HepG2 (cell line): ENCODE measurements at regions not wholly inside any gene's neighbourhood (a gene's known extent, or its start where the extent isn't known, plus 50 kb on each side); places are given as distances from the start of the nearest gene placed in this dataset.
A peak's percentile ranks its signal among the peaks of the same experiment; 100 is the strongest.

Experiments used
- ATAC-seq: fragments of 200-7000 bp; cut with Tn5 transposase; 3 replicates; pipeline ENCODE4 v1.9.1; 2020; ENCODE audit warnings: mild to moderate bottlenecking, moderate library complexity
- BruUV-seq: library from RNA; stranded (reverse); fragments of 400-500 nt; replicated peaks from 2 replicates; lab custom pipeline; 2021; lab: Mats Ljungman, UMichigan
- CTCF ChIA-PET: fragments of 300-600 bp; formaldehyde crosslinking; extraction: SDS; loops from one replicate; lab custom pipeline; 2021; ENCODE audit warnings: low total read pairs, inconsistent platforms, low intra/inter-chr PET ratio; lab: Yijun Ruan, JAX
- POLR2A ChIA-PET: fragments of 350-600 bp; sonication (Branson Sonifier 250); formaldehyde crosslinking; loops from one replicate; lab custom pipeline; 2020; ENCODE audit warnings: antibody characterized with exemption, inconsistent platforms; lab: Yijun Ruan, JAX
- DNase-seq: peaks from one replicate; pipeline ENCODE4 v3.0.0-alpha.2; 2015; ENCODE audit warnings: low spot score
- FAIRE-seq: peaks from 3 replicates; lab custom pipeline; 2011; peaks lifted over from hg19 to GRCh38; lab: Jason Lieb, UNC
- H2AFZ ChIP-seq: one replicate; pipeline ENCODE4 v1.6.1; 2011; ENCODE audit warnings: low read length, inconsistent platforms
- H3K27ac ChIP-seq: fragments of 300-600 bp; 3 replicates; pipeline ENCODE4 v1.8.0; 2011; ENCODE audit warnings: mixed run types, mild to moderate bottlenecking, mixed read lengths, low read length, inconsistent platforms; ENCODE audit not compliant: insufficient read depth; ENCODE audit errors: extremely low read length
- H3K27me3 ChIP-seq, 2 experiments: fragments of 200-600 bp in 1 of 2; 2 replicates in 1 of 2; 3 replicates in 1 of 2; pipeline versions ENCODE4 v1.6.0 to v1.8.0; 2011; ENCODE audit warnings: low read length in 2 of 2, mild to moderate bottlenecking in 2 of 2, moderate library complexity in 2 of 2, inconsistent platforms in 1 of 2; ENCODE audit not compliant: insufficient read depth in 2 of 2, control insufficient read depth in 1 of 2
- H3K36me3 ChIP-seq, 2 experiments: fragments of 200-600 bp in 1 of 2; replicated peaks in 1 of 2; 2 replicates in 1 of 2; 3 replicates in 1 of 2; pipeline versions ENCODE4 v1.5.1 to v1.8.0; 2011; ENCODE audit warnings: low read length in 2 of 2, inconsistent platforms in 1 of 2; ENCODE audit not compliant: insufficient read depth in 2 of 2, control insufficient read depth in 1 of 2
- H3K4me1 ChIP-seq: 2 replicates; pipeline ENCODE4 v1.5.1; 2012; ENCODE audit warnings: low read length, inconsistent platforms; ENCODE audit not compliant: insufficient read depth
- H3K4me2 ChIP-seq: 2 replicates; pipeline ENCODE4 v1.6.0; 2011; ENCODE audit warnings: low read depth, low read length, inconsistent platforms
- H3K4me3 ChIP-seq, 3 experiments: fragments of 200-600 bp in 1 of 3; sonication (generic), shearing (Covaris generic) in 1 of 3; replicated peaks in 1 of 3; 2 replicates each; pipeline ENCODE4 v1.5.1; 2011 to 2016; ENCODE audit warnings: low read length in 3 of 3, inconsistent platforms in 2 of 3, low read depth in 2 of 3, mild to moderate bottlenecking in 2 of 3, control low read depth in 1 of 3, mixed read lengths in 1 of 3; ENCODE audit not compliant: insufficient read depth in 1 of 3
- H3K79me2 ChIP-seq: one replicate; pipeline ENCODE4 v1.6.1; 2011; ENCODE audit warnings: low read length, inconsistent platforms; ENCODE audit not compliant: insufficient read depth
- H3K9ac ChIP-seq: 2 replicates; pipeline ENCODE4 v1.6.0; 2011; ENCODE audit warnings: mild to moderate bottlenecking, low read depth, low read length, inconsistent platforms; ENCODE audit not compliant: insufficient read depth
- H3K9me3 ChIP-seq: 2 replicates; pipeline ENCODE4 v1.5.1; 2012; ENCODE audit warnings: mild to moderate bottlenecking, low read length
- H4K20me1 ChIP-seq: 2 replicates; pipeline ENCODE4 v1.6.0; 2011; ENCODE audit warnings: inconsistent platforms, mild to moderate bottlenecking, low read length, moderate library complexity; ENCODE audit not compliant: insufficient read depth
- ATM ChIP-seq: fragments of 450-650 bp; IDR thresholded peaks from 2 replicates; pipeline ENCODE4 v1.7.1; 2017; ENCODE audit warnings: mild to moderate bottlenecking, borderline replicate concordance
- CHD4 ChIP-seq: fragments of 200-600 bp; sonication (generic); IDR thresholded peaks from 2 replicates; pipeline ENCODE4 v1.7.0; 2017; ENCODE audit warnings: mild to moderate bottlenecking, low read length, borderline replicate concordance
- CREB1 ChIP-seq, 2 experiments: fragments of 450-650 bp in 1 of 2; IDR thresholded peaks; 2 replicates each; pipeline ENCODE4 v1.6.1; 2016 to 2017; ENCODE audit warnings: control low read depth in 1 of 2, mild to moderate bottlenecking in 1 of 2, missing compliant biosample characterization in 1 of 2, missing genetic modification characterization in 1 of 2
- FOSL2 ChIP-seq: sonication (generic); formaldehyde crosslinking; IDR thresholded peaks from 2 replicates; pipeline ENCODE4 v1.4.0; 2020; ENCODE audit warnings: missing genetic modification reagents
- JUNB ChIP-seq: sonication (generic); formaldehyde crosslinking; IDR thresholded peaks from 2 replicates; pipeline ENCODE4 v1.8.0; 2022; ENCODE audit warnings: missing genetic modification reagents, mild to moderate bottlenecking, borderline replicate concordance
- JUND ChIP-seq: sonication (generic); formaldehyde crosslinking; IDR thresholded peaks from 2 replicates; pipeline ENCODE4 v1.8.0; 2022; ENCODE audit warnings: mild to moderate bottlenecking, missing genetic modification reagents
- KLF6 ChIP-seq: IDR thresholded peaks from 2 replicates; pipeline ENCODE4 v1.8.0; 2016; ENCODE audit warnings: missing biosample characterization, missing genetic modification reagents
- NFIB ChIP-seq: sonication (generic); formaldehyde crosslinking; IDR thresholded peaks from 2 replicates; pipeline ENCODE4 v1.9.0; 2021; ENCODE audit warnings: missing genetic modification reagents, mild to moderate bottlenecking, borderline replicate concordance
- NFIC ChIP-seq: IDR thresholded peaks from 2 replicates; pipeline ENCODE4 v1.6.1; 2012; ENCODE audit warnings: mild to moderate bottlenecking, low read length, inconsistent platforms
- NFYC ChIP-seq: IDR thresholded peaks from 2 replicates; pipeline ENCODE4 v1.6.1; 2016; ENCODE audit warnings: missing genetic modification reagents, missing compliant biosample characterization
- POLR2G ChIP-seq: fragments of 200-400 bp; formaldehyde crosslinking; IDR thresholded peaks from 2 replicates; pipeline ENCODE4 v1.6.1; 2018; ENCODE audit warnings: mild to moderate bottlenecking, low read depth, low read length, moderate library complexity
- RFXANK ChIP-seq: IDR thresholded peaks from 2 replicates; pipeline ENCODE4 v1.6.1; 2016
- SP140L ChIP-seq: sonication (generic); formaldehyde crosslinking; IDR thresholded peaks from 2 replicates; pipeline ENCODE4 v1.4.0; 2020; ENCODE audit warnings: missing genetic modification reagents, borderline replicate concordance
- YY1 ChIP-seq: IDR thresholded peaks from 2 replicates; pipeline ENCODE4 v1.6.1; 2011; ENCODE audit warnings: low read length, low read depth, moderate library complexity, mild to moderate bottlenecking; ENCODE audit not compliant: insufficient read depth, insufficient replicate concordance
- ZNF121 ChIP-seq: sonication (generic); formaldehyde crosslinking; IDR thresholded peaks from 2 replicates; pipeline ENCODE4 v1.5.0; 2020; ENCODE audit warnings: mild to moderate bottlenecking, missing genetic modification reagents
- ZNF292 ChIP-seq: sonication (generic); formaldehyde crosslinking; IDR thresholded peaks from 2 replicates; pipeline ENCODE4 v1.8.1; 2022; ENCODE audit warnings: mild to moderate bottlenecking, low read depth, missing genetic modification reagents, borderline replicate concordance
- ZNF367 ChIP-seq: sonication (generic); formaldehyde crosslinking; IDR thresholded peaks from 2 replicates; pipeline ENCODE4 v1.4.0; 2020; ENCODE audit warnings: missing genetic modification reagents, borderline replicate concordance
- ZNF589 ChIP-seq: sonication (generic); formaldehyde crosslinking; conservative IDR thresholded peaks from 2 replicates; pipeline ENCODE4 v1.8.0; 2022; ENCODE audit warnings: mild to moderate bottlenecking, moderate library complexity, missing genetic modification reagents
- ZNF83 ChIP-seq: sonication (generic); formaldehyde crosslinking; IDR thresholded peaks from 2 replicates; pipeline ENCODE4 v1.4.0; 2020; ENCODE audit warnings: missing genetic modification reagents, mild to moderate bottlenecking, borderline replicate concordance
- WGBS: methylation state at CpG from one replicate; pipeline ENCODE4 v1.1.6; 2017; ENCODE audit warnings: low lambda C conversion rate; 5-methylcytosine and 5-hydroxymethylcytosine counted together
- in situ Hi-C: cut with HindIII; loops from 2 replicates; pipeline ENCODE4 v1.10.0; 2017; ENCODE audit warnings: low pct_unique_long_range_greater_than_20kb; ENCODE audit not compliant: extremely low pct_ligation_motif_present
- intact Hi-C: fragments of 100-400 bp; cut with micrococcal nuclease; formaldehyde crosslinking; loops from one replicate; pipeline ENCODE4 v1.10.0; 2022; ENCODE audit not compliant: unreplicated experiment
- TF ChIP-seq, protein P1 (sequence below), 2 experiments: fragments of 450-650 bp in 1 of 2; sonication (generic) in 1 of 2; formaldehyde crosslinking; IDR thresholded peaks; 2 replicates each; pipeline versions ENCODE4 v1.5.0 to v1.8.0; 2020 to 2022; ENCODE audit warnings: mild to moderate bottlenecking in 1 of 2, missing genetic modification reagents in 1 of 2
- TF ChIP-seq, protein P2 (sequence below): sonication (generic); formaldehyde crosslinking; IDR thresholded peaks from 2 replicates; pipeline ENCODE4 v1.5.0; 2020; ENCODE audit warnings: missing genetic modification reagents
- TF ChIP-seq, protein P3 (sequence below): sonication (generic); formaldehyde crosslinking; IDR thresholded peaks from 2 replicates; pipeline ENCODE4 v1.9.0; 2022; ENCODE audit warnings: low read depth, missing genetic modification reagents

DNA sequence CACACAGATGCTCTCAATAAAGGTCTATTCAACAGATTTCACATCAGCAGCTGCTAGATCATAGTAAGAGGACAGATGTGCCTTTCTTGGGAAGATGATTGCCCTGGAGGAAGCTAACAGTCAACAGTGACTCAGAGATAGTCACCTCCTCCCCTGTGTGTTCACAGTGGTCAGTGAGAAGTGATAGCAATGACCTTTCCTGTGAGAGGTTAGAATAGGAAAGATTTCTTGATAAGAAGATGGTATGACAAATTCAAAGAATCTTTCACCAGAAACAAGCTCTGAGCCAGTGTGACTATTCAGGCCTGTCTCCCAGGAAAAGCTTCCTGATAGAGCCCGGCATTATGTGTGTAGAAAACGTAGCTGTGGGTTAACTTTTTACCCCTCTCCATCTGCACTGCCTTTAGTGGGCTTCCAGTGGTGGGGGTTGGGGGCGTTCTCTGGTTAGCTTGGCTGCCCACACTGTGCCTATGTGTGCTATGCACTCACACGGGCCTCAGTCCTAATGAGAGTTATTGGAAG, 66.4 kb upstream of the ARHGAP5 start:
- 2% methylated on average over 4 of the region's 4 CpGs for WGBS
- H3K4me3 ChIP-seq = no peak overlapping the region
- FAIRE-seq = no peak
- no peak for TF ChIP-seq ZNF292
- no peak for TF ChIP-seq ZNF367 (CRISPR knock-in tag)
- TF ChIP-seq CHD4 = no peak
- TF ChIP-seq ZNF83 (CRISPR knock-in tag) = no peak
- TF ChIP-seq, protein P1, sequence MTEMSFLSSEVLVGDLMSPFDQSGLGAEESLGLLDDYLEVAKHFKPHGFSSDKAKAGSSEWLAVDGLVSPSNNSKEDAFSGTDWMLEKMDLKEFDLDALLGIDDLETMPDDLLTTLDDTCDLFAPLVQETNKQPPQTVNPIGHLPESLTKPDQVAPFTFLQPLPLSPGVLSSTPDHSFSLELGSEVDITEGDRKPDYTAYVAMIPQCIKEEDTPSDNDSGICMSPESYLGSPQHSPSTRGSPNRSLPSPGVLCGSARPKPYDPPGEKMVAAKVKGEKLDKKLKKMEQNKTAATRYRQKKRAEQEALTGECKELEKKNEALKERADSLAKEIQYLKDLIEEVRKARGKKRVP (CRISPR knock-in tag; IDR thresholded peaks at IDR 0.05) = peak in 1 of 2 experiments; percentile 60; a peak in 1 of 4 replicates
- peak; percentile 69 for TF ChIP-seq NFIC
- TF ChIP-seq, protein P2, sequence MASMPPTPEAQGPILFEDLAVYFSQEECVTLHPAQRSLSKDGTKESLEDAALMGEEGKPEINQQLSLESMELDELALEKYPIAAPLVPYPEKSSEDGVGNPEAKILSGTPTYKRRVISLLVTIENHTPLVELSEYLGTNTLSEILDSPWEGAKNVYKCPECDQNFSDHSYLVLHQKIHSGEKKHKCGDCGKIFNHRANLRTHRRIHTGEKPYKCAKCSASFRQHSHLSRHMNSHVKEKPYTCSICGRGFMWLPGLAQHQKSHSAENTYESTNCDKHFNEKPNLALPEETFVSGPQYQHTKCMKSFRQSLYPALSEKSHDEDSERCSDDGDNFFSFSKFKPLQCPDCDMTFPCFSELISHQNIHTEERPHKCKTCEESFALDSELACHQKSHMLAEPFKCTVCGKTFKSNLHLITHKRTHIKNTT (CRISPR knock-in tag) = no peak
- TF ChIP-seq JUNB (CRISPR knock-in tag) = peak; percentile 82; the same call in 1 of the 2 replicates
- TF ChIP-seq CREB1 (IDR thresholded peaks at IDR 0.05) = no peak; the same call in 1 of the 2 replicates
- TF ChIP-seq CREB1 (CRISPR knock-in tag; IDR thresholded peaks at IDR 0.05) = no peak; the same call in 1 of the 2 replicates
- TF ChIP-seq SP140L (CRISPR knock-in tag) = no peak
- no peak for TF ChIP-seq YY1
- TF ChIP-seq JUND (CRISPR knock-in tag) = no peak
- peak; percentile 99 for TF ChIP-seq FOSL2 (CRISPR knock-in tag)
- no peak for TF ChIP-seq KLF6 (CRISPR knock-in tag)
- TF ChIP-seq NFYC (CRISPR knock-in tag) = peak; percentile 11; the same call in 1 of the 2 replicates
- no peak for TF ChIP-seq RFXANK (CRISPR knock-in tag)
- no peak for TF ChIP-seq ZNF121
- no peak for TF ChIP-seq NFIB (CRISPR knock-in tag)
- peak; percentile 69; the same call in 1 of the 2 replicates for TF ChIP-seq POLR2G
- no peak for TF ChIP-seq ATM
- TF ChIP-seq ZNF589 = no peak
- TF ChIP-seq, protein P3, sequence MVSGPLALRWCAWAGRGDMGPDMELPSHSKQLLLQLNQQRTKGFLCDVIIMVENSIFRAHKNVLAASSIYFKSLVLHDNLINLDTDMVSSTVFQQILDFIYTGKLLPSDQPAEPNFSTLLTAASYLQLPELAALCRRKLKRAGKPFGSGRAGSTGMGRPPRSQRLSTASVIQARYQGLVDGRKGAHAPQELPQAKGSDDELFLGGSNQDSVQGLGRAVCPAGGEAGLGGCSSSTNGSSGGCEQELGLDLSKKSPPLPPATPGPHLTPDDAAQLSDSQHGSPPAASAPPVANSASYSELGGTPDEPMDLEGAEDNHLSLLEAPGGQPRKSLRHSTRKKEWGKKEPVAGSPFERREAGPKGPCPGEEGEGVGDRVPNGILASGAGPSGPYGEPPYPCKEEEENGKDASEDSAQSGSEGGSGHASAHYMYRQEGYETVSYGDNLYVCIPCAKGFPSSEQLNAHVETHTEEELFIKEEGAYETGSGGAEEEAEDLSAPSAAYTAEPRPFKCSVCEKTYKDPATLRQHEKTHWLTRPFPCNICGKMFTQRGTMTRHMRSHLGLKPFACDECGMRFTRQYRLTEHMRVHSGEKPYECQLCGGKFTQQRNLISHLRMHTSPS (CRISPR knock-in tag) = no peak

More for the DNA sequence above, 66.4 kb upstream of the ARHGAP5 start:
- in situ Hi-C loops = no loop called here
- H2AFZ ChIP-seq = no peak overlapping the region
- H3K9me3 ChIP-seq = no peaks in the 10 kb centered on the region
- H3K36me3 ChIP-seq = no peaks in the 10 kb centered on the region
- ChIA-PET POLR2A (interaction anchor here (0.6 to 1.2 kb wide), 6 partner anchors 17 to 84 kb away, joined by 3 to 6 read pairs (median 4); partner anchors contain the start of gene ARHGAP5), CTCF (no interaction called here)
- peaks cover 0 to 8% of the 10 kb centered on the region in 2 experiments; a peak in 2 of 5 replicates for H3K27me3 ChIP-seq
- H3K9ac ChIP-seq = peak overlapping the region; percentile 1; the same call in 1 of the 2 replicates
- peak overlapping the region; percentile 1 for H3K27ac ChIP-seq
- peak overlapping the region; percentile 16; the same call in 1 of the 2 replicates for H3K4me2 ChIP-seq
- H3K4me1 ChIP-seq = peaks cover 48% of the 10 kb centered on the region
- DNase-seq (peak; percentile 92), ATAC-seq (peak; percentile 43)
- no peaks in the 10 kb centered on the region for H4K20me1 ChIP-seq
- BruUV-seq = no TSS peak
- intact Hi-C loops = loop anchor here (1.0 to 5.0 kb wide), 2 partner anchors 75 to 242 kb away; no protein-coding TSS in a partner anchor
- no peaks in the 10 kb centered on the region for H3K79me2 ChIP-seq
